ENCODE measurements at regions not wholly inside any gene's neighbourhood (a gene's known extent, or its start where the extent isn't known, plus 50 kb on each side); places are given as distances from the start of the nearest gene placed in this dataset.

DNA sequence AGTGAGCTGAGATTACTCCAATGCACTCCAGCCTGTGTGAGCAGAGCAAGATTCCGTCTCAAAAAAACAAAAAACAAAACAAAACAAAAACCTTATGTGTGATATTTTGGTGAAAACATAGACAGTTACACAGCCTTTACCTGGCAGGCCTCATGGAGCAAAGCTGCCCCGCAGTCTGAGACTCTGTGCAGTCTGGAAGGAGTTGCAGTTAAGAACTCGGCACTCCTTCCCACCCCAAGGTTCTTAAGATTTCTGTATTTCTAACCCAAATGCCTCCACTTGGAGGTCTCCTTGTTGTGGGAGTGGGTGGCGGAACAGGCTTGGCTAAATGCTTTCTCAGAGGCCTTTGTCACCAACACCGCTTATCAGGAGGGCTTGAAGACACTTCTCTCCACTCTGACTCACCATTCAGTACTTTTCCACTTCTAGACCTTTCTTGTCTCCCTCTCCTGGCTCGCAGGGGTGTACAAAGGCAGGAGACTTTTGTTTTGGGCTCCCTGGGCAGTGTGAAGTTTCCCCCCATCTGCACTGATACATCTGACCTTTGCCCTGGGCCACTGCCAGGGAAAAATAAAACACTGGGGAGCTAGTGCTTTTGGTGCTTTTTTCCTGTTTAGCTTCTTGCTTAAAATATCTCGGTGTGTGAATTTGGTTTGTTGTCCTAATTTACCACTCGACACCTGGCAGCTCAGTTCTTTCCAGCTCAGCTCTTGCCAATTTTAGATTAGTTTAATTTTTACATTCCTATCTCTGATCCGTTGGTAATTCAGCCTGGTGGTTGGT is 51.3 kb upstream of the MAGI2 start:
- TF ChIP-seq CTCF (IDR thresholded peaks at IDR 0.05; ENCODE audit: low read length) (no peak), EZH2phosphoT487 (IDR thresholded peaks at IDR 0.05; ENCODE audit: low read length) (no peak)
